Erythroblast (primary cell): ENCODE measurements at regions not wholly inside any gene's neighbourhood (a gene's known extent, or its start where the extent isn't known, plus 50 kb on each side); places are given as distances from the start of the nearest gene placed in this dataset.

Experiments used
- DNase-seq, 2 experiments: peaks; one replicate each; lab custom pipeline; 2025; lab: John Stamatoyannopoulos, UW
- GATA1 ChIP-seq: IDR thresholded peaks from 2 replicates; pipeline ENCODE4 v1.6.1; 2011; ENCODE audit warnings: low read depth, mild to moderate bottlenecking, control low read depth, low read length, moderate library complexity
- POLR2A ChIP-seq: IDR thresholded peaks from 2 replicates; pipeline ENCODE4 v1.6.1; 2011; ENCODE audit warnings: mild to moderate bottlenecking, low read length

DNA sequence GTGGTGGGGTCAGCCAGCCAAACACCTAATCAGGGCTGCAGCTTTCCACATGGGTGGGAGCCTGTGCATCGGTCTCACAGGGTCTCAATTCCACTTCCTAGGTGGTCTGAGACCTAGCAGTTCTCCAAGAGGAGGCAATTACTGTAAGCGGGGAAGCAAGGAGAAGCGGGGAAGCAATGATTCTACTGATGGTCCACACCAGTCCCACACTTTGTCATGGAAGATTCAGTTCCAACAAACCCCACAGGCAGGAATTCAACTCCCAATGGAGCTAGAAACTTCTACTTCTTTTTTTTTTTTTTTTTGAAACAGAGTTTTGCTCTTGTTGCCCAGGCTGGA is 158.7 kb upstream of the RAI14 start:
- no peak for DNase-seq
- TF ChIP-seq POLR2A: no peak
- TF ChIP-seq GATA1: no peak

DNA sequence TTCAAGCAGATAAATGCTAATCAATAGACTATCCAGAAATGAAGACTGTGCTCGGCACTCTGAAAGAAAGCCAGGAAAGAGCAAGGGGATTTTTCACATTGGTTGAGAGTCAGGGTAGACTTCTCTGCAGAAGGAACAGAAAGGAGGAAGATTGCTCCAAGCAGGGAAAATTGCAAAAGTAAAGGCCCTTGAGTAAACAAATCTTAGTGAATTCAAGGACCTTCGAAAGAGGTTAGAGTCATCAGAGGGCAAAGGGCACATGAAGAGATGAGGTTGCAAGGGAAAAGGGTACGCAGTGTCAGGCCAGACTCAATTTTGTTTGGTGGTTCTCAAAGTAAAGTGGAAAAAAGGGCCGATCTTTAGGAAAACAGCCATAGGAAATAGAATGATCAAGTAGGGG is 157.6 kb upstream of the RAI14 start:
- no peak for DNase-seq
- TF ChIP-seq GATA1: no peak
- no peak for TF ChIP-seq POLR2A

DNA sequence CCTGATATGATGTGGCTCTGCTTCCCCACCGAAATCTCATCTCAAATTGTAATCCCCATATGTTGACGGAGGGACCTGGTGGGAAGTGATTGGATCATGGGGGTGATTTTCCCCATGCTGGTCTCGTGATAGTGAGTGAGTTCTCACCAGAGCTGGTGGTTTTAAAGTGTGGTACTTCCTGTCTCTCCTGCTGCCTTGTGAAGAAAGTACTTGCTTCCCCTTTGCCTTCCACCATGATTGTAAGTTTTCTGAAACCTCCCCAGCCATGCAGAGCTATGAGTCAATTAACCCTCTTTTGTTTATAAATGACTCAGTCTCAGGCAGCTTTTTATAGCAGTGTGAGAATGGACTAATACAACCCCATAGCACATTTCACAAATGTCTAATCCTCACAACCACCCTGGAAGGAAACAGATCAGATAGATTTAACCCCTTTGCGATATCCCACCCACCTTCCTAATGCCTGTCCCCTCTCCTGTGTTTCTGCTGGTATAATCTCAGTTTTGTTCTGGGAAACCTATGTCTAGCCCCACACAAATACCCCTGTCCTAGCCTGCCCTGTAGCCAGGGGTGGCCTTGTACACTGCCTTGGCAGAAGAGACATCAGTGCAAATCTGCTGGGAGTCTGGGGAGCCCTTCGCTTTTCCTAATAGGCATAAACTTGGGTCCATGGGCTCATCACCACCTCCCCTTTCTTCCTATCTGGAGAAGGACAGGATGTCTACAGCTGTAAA is 157.0 kb upstream of the RAI14 start:
- TF ChIP-seq GATA1: no peak
- TF ChIP-seq POLR2A: no peak
- no peak for DNase-seq

DNA sequence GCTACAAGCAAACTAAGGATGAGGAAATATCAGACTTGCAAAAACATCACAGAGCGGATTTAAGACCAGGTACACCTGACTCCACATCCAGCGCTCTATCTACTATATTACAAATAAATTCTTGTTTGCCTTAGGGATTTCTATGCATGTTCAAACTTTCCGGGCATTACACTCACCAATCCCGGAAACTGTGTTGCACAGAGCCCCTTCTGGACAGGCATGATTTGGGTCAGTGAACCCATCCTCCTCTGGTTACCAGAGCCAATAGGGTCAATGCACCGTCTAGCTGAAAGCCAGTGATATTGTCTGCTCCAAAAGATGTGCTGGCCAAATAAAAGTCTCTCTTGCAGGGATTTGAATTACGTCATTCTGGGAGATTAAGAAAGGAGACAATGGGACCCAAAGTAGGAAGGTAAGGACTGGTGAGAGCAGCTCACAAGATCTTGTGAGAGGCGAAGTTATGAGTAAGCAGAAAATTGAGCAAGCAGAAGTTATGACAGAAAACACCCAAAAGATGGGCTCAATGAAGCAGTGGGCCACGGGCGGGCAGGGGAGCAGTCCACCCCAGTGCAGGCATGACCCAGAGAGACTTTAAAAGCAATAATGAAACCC is 155.8 kb upstream of the RAI14 start:
- TF ChIP-seq GATA1 (no peak), POLR2A (no peak)
- DNase-seq: no peak

- TF ChIP-seq POLR2A (no peak), GATA1 (no peak)
- no peak for DNase-seq
Observed at GRCh38 chr5:34501016-34501415, 155.1 kb upstream of the RAI14 start.

GRCh38 chr5:34501840-34502239 is 154.3 kb upstream of the RAI14 start:
- TF ChIP-seq POLR2A: no peak
- no peak for TF ChIP-seq GATA1
- DNase-seq: no peak

GRCh38 chr5:34502581-34502980 is 153.5 kb upstream of the RAI14 start:
- TF ChIP-seq GATA1 (no peak), POLR2A (no peak)
- DNase-seq: no peak

DNA sequence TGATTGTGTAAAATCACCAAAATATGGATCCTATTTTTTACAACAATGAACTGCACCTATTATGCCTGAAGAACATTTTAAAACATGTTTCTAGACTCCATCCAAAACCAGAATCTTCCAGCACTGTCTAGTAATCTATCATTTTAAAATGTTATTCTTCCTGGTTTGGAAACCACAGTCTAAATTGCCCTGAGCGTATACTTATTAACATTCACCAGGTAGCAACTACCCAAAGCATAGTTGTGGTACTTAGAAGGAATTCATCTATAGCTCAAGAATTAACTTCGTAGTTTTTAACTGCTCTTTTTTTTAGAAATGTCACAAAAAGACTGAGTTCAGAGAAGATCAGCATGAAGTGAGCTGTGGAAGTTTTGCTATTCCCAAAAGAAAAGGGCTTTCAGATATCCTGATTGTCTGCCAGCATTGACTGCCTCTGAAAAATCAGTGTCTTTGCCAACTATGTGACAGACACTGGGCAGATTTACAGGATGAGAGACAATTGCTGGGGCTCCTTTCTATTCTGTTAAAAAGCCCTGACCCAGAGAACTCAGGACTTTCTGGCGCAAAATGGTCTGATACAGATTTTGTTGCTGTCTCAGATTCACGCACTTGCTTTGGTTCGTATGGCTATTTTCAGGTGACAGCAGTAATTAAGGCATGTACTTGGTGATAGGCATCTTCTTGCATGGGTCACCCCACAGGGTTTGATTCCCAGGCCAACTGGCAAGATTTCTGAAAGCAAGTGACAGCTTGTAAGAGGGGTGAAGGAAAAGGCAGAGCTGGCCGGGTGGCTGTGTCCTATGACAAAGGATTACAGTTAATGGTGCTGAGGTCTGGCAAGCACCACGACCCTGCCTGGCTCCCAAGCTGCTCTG is 152.5 kb upstream of the RAI14 start:
- TF ChIP-seq POLR2A (no peak), GATA1 (no peak)
- DNase-seq: no peak

GRCh38 chr5:34504967-34505366 is 151.2 kb upstream of the RAI14 start:
- TF ChIP-seq POLR2A (no peak), GATA1 (no peak)
- no peak for DNase-seq

- TF ChIP-seq GATA1 (no peak), POLR2A (no peak)
Observed at GRCh38 chr5:34505731-34506130, 150.4 kb upstream of the RAI14 start.

GRCh38 chr5:34507933-34508332 is 148.2 kb upstream of the RAI14 start:
- TF ChIP-seq GATA1 (no peak), POLR2A (no peak)
- DNase-seq: no peak

More at GRCh38 chr5:34505731-34506130, 150.4 kb upstream of the RAI14 start:
- DNase-seq: no peak

DNA sequence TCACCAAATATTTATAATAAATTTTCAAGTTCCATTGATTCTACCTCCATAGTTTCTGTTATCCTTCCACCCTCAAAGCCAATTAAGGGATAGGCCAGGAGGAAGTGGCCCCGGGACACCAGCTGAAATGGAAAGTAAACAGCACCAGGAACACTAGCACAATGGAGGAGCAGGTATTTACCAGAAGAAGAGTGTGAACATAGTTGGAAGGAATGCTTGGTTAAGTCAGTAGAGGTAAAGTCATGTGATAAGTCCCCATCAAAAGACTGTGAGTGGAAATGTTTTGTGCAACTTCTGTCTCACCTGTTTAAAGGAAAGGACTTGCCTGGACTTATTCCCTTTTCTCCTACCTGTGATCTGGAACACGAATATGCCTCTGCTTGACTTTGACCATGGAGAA is 146.7 kb upstream of the RAI14 start:
- TF ChIP-seq GATA1: no peak
- no peak for TF ChIP-seq POLR2A
- no peak for DNase-seq

DNA sequence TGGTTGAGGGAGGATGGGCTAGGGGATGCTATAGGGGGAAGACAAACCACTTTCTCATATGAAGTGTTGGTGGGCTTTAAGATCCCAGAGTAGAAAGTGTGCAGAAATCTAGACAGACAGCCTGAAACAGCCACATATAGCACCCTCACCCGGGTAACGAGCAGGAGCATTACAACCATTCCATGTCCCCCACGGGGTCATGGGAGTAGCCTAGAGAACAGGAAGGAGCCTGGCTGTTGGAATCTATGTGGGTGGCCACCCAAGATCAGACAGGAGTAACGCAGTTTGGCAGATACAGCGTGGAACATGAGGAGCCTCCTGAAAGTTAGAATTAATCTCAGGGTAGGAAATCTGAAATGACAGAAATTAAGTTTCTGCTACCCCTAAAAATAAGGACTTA is 146.1 kb upstream of the RAI14 start:
- DNase-seq: no peak
- TF ChIP-seq GATA1: no peak
- TF ChIP-seq POLR2A: no peak

DNA sequence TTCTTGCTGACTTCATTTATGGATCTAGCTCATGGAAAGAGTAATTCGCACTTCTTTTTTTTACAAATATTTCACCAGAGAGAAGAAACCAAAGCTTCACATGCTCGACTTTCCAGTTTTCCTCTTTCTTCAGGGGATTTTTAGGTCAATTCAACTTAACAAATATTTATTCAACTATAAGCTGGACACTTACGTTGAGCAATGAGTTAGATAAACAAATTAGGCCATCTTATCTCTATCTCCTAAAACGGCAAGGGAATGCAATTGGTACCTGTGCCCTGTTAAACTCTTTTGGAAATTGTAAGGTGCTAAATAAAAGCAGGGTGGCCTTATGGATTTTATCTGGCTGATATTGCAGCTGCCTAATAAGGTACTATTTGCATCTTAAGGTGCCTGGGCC is 145.1 kb upstream of the RAI14 start:
- no peak for TF ChIP-seq POLR2A
- TF ChIP-seq GATA1: no peak
- no peak for DNase-seq
